Activated T-cell treated with anti-CD3 and anti-CD28 coated beads, Interleukin-2, amount 50 U/mL, for 72 hours (primary cell): ENCODE measurements at regions not wholly inside any gene's neighbourhood (a gene's known extent, or its start where the extent isn't known, plus 50 kb on each side); places are given as distances from the start of the nearest gene placed in this dataset.

Experiments used
- ATAC-seq, 2 donors: fragments of 150-1000 bp; cut with Tn5 transposase; replicated peaks in 1 of 2; 2 replicates each; pipeline ENCODE4 v1.10.0; 2021; ENCODE audit warnings: moderate library complexity in 2 of 2, mild to moderate bottlenecking in 1 of 2
- DNase-seq, 2 donors: peaks; one replicate each; pipeline ENCODE4 v3.0.0; 2021 to 2022; ENCODE audit warnings: mixed read lengths in 1 of 2
- H3K27ac Mint-ChIP-seq: one replicate; pipeline ENCODE4 v1.8.0; 2022; ENCODE audit warnings: mild to moderate bottlenecking, moderate library complexity, mixed read lengths
- H3K27me3 Mint-ChIP-seq: one replicate; pipeline ENCODE4 v1.8.0; 2022; ENCODE audit warnings: low read depth, mixed read lengths
- H3K36me3 Mint-ChIP-seq, 2 donors: one replicate each; pipeline ENCODE4 v1.8.0; 2022; ENCODE audit warnings: mixed read lengths in 2 of 2, mild to moderate bottlenecking in 1 of 2; ENCODE audit not compliant: insufficient read depth in 2 of 2
- H3K4me1 Mint-ChIP-seq: one replicate; pipeline ENCODE4 v1.8.0; 2022; ENCODE audit warnings: low read depth, mixed read lengths
- H3K4me3 Mint-ChIP-seq, 2 donors: one replicate each; pipeline ENCODE4 v1.8.0; 2022; ENCODE audit warnings: mild to moderate bottlenecking in 2 of 2, mixed read lengths in 2 of 2, moderate library complexity in 2 of 2
- H3K9me3 Mint-ChIP-seq, 2 donors: one replicate each; pipeline ENCODE4 v1.8.0; 2022; ENCODE audit warnings: mixed read lengths in 2 of 2

DNA sequence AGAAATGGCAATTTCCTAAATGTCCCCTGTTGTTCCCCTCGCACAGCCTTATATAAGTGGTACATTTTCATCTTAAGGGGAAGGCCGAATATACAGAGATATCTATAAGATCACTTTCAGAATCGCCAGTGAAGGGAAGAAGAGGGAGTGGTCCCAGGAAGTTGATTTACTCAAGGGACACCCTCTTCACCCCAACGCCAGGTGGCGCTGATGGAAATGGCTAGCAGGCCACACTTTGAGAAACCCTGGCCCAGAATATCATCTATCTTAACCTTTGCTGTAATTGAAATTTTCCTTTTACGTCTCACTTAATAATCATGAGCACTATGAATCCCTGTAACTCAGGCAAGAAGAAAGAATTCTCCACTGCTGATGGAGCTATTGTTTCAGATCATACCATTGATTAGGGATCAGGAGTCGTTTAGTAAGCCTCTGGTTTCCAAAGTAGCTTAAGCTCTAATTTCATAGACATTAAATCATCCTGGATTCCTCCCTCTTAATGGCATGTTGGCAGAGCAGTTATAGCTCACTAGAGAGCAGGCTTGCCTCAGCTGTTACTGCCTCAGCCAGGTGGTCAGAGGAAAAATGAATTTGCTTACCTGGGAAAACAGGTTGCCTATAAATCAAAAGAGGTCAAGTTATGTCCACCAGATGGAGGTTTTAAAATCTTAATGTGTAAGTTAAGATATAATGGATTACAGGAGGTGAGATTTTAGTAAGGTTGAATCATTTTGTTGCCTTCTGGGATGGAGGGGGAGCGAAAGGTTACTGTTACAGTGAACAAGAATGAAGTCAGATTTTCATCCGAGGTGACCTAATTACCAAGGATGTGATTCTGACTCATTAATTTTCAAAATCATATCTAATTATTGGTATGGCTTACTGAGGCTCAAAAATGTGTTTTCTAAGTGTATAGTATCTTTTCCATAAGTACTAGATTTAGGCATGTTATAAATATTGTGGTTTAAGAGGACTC is 941.2 kb upstream of the TENM3 start:
- no peak overlapping the region for H3K27ac Mint-ChIP-seq
- H3K4me1 Mint-ChIP-seq, result no peaks in the 10 kb centered on the region
- H3K9me3 Mint-ChIP-seq, result peaks cover 0 to 5% of the 10 kb centered on the region in 2 donors

GRCh38 chr4:181307824-181308223 is 935.4 kb upstream of the TENM3 start:
- ATAC-seq, result no peak
- no peaks in the 10 kb centered on the region for H3K4me1 Mint-ChIP-seq
- H3K4me3 Mint-ChIP-seq, result no peak overlapping the region

More for the DNA sequence above, 941.2 kb upstream of the TENM3 start:
- Mint-ChIP-seq H3K27me3 (no peaks in the 10 kb centered on the region), H3K36me3 (no peaks in the 10 kb centered on the region), H3K4me3 (no peak overlapping the region)
- ATAC-seq (no peak), DNase-seq (peak; percentile 19 to 20)

DNA sequence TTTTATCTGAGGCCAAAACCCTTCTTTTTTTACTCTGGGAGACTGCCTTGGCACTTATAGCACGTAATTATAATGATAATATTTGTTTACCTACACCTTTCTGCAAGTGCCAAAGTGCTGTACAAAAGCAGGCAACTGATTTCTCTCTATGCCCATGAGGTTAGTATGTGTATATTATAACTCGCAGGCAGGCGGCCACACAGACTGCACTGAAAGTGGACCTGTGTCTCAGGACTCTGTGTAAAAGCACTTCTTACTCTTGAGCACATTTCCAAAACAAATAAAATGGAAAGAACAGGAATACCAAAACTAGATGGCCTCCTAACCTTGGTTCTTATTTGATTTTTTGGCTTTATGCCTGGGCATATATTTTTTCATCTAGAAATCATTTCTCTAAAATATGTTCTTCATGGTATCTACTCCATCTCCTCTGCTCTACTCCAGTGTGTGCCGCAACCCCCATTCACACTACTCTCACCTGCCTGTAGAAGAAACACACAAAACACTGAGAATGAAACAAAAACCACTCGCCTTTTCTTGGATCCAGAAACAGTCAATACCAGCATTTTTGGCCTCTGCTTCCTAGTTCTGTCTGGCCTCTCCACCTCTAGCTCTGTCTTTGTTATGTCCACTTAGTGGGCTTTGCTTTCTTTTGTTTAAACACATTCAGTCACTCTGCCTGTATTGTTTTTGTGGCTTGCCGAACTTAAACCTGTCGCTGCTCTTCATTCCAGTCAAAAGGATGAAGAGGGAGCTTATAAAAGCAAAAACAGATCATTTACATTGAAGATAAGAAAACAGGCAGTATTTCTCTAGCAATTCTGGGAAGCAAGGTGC is 934.5 kb upstream of the TENM3 start:
- Mint-ChIP-seq H3K9me3 (peaks cover 0 to 4% of the 10 kb centered on the region in 2 donors), H3K27me3 (no peaks in the 10 kb centered on the region), H3K4me1 (no peaks in the 10 kb centered on the region), H3K36me3 (no peaks in the 10 kb centered on the region), H3K27ac (no peak overlapping the region), H3K4me3 (no peak overlapping the region)
- ATAC-seq (no peak), DNase-seq (no peak)

More at GRCh38 chr4:181307824-181308223, 935.4 kb upstream of the TENM3 start:
- H3K27ac Mint-ChIP-seq, result no peak overlapping the region
- no peak for DNase-seq
- H3K9me3 Mint-ChIP-seq, result peaks cover 0 to 4% of the 10 kb centered on the region in 2 donors
- no peaks in the 10 kb centered on the region for H3K27me3 Mint-ChIP-seq
- no peaks in the 10 kb centered on the region for H3K36me3 Mint-ChIP-seq

DNA sequence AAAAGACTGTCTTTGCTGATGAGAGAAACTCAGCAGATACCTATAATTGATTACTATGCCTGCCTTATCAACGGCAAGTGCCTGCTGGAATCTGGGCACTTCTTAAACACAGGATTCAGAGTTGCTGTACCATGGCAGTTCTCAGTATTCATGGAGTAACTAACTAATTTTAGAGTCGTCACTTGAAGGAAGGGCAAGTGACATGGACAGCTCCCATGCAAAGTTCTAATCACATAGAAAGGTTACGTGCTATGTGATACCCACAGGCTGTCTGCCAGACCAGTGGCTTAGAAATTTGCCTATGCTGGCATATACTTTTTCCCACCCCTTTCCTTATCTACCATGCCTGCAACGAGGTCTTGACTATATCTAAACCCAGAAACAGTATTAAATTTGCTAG is 931.1 kb upstream of the TENM3 start:
- no peak overlapping the region for H3K27ac Mint-ChIP-seq
- H3K9me3 Mint-ChIP-seq, result peaks cover 0 to 4% of the 10 kb centered on the region in 2 donors
- H3K36me3 Mint-ChIP-seq, result no peaks in the 10 kb centered on the region
- no peaks in the 10 kb centered on the region for H3K27me3 Mint-ChIP-seq
- H3K4me1 Mint-ChIP-seq, result no peaks in the 10 kb centered on the region
- DNase-seq (no peak), ATAC-seq (no peak)
- H3K4me3 Mint-ChIP-seq, result no peak overlapping the region

DNA sequence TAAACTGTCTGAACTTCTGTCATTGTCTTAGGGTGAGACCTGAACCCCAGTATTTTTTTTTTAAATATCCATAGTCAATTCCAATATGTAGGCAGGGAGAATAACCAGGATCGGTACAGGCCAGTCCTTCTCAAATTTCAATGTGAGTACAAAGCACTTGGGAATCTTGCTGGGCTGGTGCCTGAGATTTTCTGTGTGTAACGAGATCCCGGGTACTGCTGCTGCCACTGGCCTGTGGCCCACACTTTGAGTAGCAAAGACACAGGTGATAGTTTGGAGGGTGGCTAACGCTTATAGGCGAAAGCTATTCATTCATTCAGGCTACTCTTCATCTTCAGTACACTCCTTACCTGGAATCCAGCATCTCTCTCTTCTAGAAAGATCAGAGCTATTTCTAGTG is 923.6 kb upstream of the TENM3 start:
- H3K4me3 Mint-ChIP-seq, result no peak overlapping the region
- H3K27ac Mint-ChIP-seq, result no peak overlapping the region
- H3K4me1 Mint-ChIP-seq, result no peaks in the 10 kb centered on the region
- no peaks in the 10 kb centered on the region for H3K27me3 Mint-ChIP-seq
- no peak for ATAC-seq
- no peak for DNase-seq
- no peaks in the 10 kb centered on the region for H3K36me3 Mint-ChIP-seq
- peaks cover 0 to 1% of the 10 kb centered on the region in 2 donors for H3K9me3 Mint-ChIP-seq

DNA sequence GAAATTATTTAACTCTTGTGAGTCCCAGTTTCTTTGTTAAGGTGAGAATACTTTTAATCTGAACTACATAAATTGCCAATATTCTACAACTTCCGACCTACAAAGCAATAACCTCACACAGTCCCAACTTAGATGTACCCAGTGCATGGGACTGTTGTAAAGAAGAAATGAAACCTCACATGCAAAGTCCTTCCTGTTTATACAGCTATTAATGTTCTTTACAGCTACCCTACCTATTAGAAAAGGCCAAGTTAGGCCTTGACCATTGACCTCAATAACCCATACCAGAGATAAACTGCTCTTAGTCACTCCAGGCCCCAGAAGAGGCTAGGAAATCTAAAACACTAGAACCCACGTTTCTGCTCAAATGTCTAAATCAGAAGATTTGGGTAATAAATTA is 920.1 kb upstream of the TENM3 start:
- Mint-ChIP-seq H3K27ac (no peak overlapping the region), H3K27me3 (no peaks in the 10 kb centered on the region), H3K9me3 (peaks cover 11 to 14% of the 10 kb centered on the region in 2 donors), H3K4me1 (no peaks in the 10 kb centered on the region), H3K36me3 (peaks cover 0 to 2% of the 10 kb centered on the region in 2 donors), H3K4me3 (no peak overlapping the region)
- ATAC-seq, result no peak
- DNase-seq, result no peak

- Mint-ChIP-seq H3K27ac (no peak overlapping the region), H3K27me3 (no peaks in the 10 kb centered on the region), H3K36me3 (peaks cover 0 to 3% of the 10 kb centered on the region in 2 donors), H3K4me1 (no peaks in the 10 kb centered on the region), H3K9me3 (peaks cover 11 to 13% of the 10 kb centered on the region in 2 donors), H3K4me3 (no peak overlapping the region)
- DNase-seq (no peak), ATAC-seq (no peak)
Observed at GRCh38 chr4:181330654-181331201, 912.5 kb upstream of the TENM3 start.

- H3K27ac Mint-ChIP-seq, result no peak overlapping the region
- H3K9me3 Mint-ChIP-seq, result peaks cover 11 to 13% of the 10 kb centered on the region in 2 donors
- ATAC-seq, result no peak
- no peaks in the 10 kb centered on the region for H3K4me1 Mint-ChIP-seq
- DNase-seq, result no peak
- no peaks in the 10 kb centered on the region for H3K27me3 Mint-ChIP-seq
- no peak overlapping the region for H3K4me3 Mint-ChIP-seq
- peaks cover 0 to 3% of the 10 kb centered on the region in 2 donors for H3K36me3 Mint-ChIP-seq
Observed at GRCh38 chr4:181331214-181331613, 912.0 kb upstream of the TENM3 start.

DNA sequence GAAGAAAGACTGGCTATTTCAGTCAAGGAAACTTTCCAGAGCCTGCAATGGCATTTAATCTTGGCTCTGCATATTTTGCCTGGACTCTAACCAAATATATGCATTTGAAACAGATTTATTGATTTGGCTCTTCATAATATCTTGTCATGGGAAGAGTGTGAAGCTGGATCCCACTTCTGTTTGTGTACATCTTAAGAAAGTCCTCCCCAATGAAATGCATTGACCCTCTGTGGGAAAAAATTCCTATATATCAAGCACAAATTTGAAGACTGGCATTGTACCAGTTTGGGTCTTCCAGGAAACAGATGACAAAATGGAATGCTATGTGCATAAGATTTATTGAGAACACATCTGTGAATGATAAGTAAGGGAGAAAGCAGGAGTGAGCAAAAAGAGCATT is 897.3 kb upstream of the TENM3 start:
- Mint-ChIP-seq H3K9me3 (peaks cover 5 to 9% of the 10 kb centered on the region in 2 donors), H3K4me1 (no peaks in the 10 kb centered on the region), H3K36me3 (no peaks in the 10 kb centered on the region), H3K27ac (no peak overlapping the region), H3K4me3 (no peak overlapping the region), H3K27me3 (no peaks in the 10 kb centered on the region)
- ATAC-seq (no peak), DNase-seq (no peak)

GRCh38 chr4:181350615-181351415 is 892.4 kb upstream of the TENM3 start:
- Mint-ChIP-seq H3K4me1 (no peaks in the 10 kb centered on the region), H3K9me3 (peaks cover 2 to 5% of the 10 kb centered on the region in 2 donors), H3K27me3 (no peaks in the 10 kb centered on the region), H3K4me3 (no peak overlapping the region), H3K36me3 (no peaks in the 10 kb centered on the region), H3K27ac (no peak overlapping the region)
- DNase-seq (no peak), ATAC-seq (no peak)

DNA sequence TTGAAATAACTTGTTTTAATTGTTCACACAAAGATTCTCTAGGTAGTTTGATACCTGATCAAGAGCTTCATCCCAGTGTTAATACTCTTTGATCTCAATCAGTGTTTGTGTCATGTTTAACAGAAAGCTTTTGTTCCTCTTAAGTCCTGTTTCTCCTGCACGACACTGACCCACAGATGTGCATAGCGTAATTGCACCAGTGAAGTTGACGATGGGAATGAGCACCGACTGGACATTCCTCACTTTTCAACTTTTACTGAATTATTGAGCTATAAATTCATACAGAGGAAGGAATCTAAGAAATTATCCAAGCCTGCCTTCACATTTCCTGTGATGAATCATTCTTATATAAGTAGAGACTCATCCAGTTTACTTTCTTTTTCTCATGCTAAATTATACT is 878.7 kb upstream of the TENM3 start:
- Mint-ChIP-seq H3K4me1 (no peaks in the 10 kb centered on the region), H3K4me3 (no peak overlapping the region), H3K9me3 (peaks cover 0 to 7% of the 10 kb centered on the region in 2 donors), H3K27me3 (no peaks in the 10 kb centered on the region), H3K27ac (no peak overlapping the region), H3K36me3 (no peaks in the 10 kb centered on the region)
- no peak for ATAC-seq
- DNase-seq, result no peak

DNA sequence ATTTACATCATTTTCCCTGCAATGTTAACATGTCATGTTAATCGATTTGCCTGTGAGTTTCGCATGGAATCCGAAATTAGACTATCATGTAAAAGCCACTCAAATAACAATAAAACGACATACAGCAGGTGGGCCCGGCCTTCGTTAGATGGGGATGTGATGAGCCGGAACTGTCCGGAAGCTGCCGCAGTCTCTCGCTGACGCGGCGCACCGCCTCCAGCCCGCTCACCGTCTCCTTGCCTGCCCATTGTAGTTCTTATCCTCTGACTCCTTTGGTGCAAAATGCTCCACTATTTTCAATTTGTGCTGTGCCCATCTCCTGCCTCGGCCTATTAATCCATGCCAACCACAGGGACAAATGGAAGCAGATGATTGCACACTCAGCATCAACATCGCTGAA is 877.5 kb upstream of the TENM3 start:
- Mint-ChIP-seq H3K4me3 (no peak overlapping the region), H3K36me3 (no peaks in the 10 kb centered on the region), H3K27me3 (no peaks in the 10 kb centered on the region), H3K27ac (no peak overlapping the region), H3K9me3 (peaks cover 0 to 7% of the 10 kb centered on the region in 2 donors), H3K4me1 (no peaks in the 10 kb centered on the region)
- ATAC-seq (no peak), DNase-seq (no peak)
